K562 (cell line): ENCODE measurements at regions not wholly inside any gene's neighbourhood (a gene's known extent, or its start where the extent isn't known, plus 50 kb on each side); places are given as distances from the start of the nearest gene placed in this dataset.

Source experiments
- ADNP ChIP-seq: fragments of 200-800 bp; sonication (Bioruptor generic); IDR thresholded peaks from 2 replicates; pipeline ENCODE4 v1.6.1; 2016; ENCODE audit warnings: missing genetic modification characterization, missing compliant biosample characterization
- CBFA2T3 ChIP-seq: fragments of 450-650 bp; IDR thresholded peaks from 2 replicates; pipeline ENCODE4 v1.6.1; 2017
- CC2D1A ChIP-seq: fragments of 450-650 bp; IDR thresholded peaks from 2 replicates; pipeline ENCODE4 v1.6.1; 2017; ENCODE audit warnings: mild to moderate bottlenecking
- CCNT2 ChIP-seq: IDR thresholded peaks from 2 replicates; pipeline ENCODE4 v1.6.1; 2011; ENCODE audit warnings: borderline replicate concordance, low read depth, mild to moderate bottlenecking, moderate library complexity, mixed read lengths, low read length; ENCODE audit not compliant: insufficient read length; ENCODE audit errors: extremely low read depth
- CREM ChIP-seq: IDR thresholded peaks from 2 replicates; pipeline ENCODE4 v1.6.1; 2014; ENCODE audit warnings: antibody characterized with exemption, low read depth
- FOSL1 ChIP-seq: fragments of 200-800 bp; sonication (Bioruptor generic); conservative IDR thresholded peaks from 2 replicates; pipeline ENCODE4 v1.6.1; 2016; ENCODE audit warnings: missing genetic modification characterization, missing compliant biosample characterization
- GATA2 ChIP-seq: sonication (generic); formaldehyde crosslinking; IDR thresholded peaks from 2 replicates; pipeline ENCODE4 v1.4.0; 2020; ENCODE audit warnings: mild to moderate bottlenecking, missing genetic modification reagents
- HDAC3 ChIP-seq: fragments of 450-650 bp; IDR thresholded peaks from 2 replicates; pipeline ENCODE4 v1.6.1; 2018; ENCODE audit warnings: borderline replicate concordance, mild to moderate bottlenecking, moderate library complexity; ENCODE audit not compliant: partially characterized antibody
- KDM1A ChIP-seq, 2 experiments: fragments of 450-650 bp; IDR thresholded peaks; 2 replicates each; pipeline ENCODE4 v1.6.1; 2016; ENCODE audit warnings: mild to moderate bottlenecking in 2 of 2
- KDM2B ChIP-seq: fragments of 250-450 bp; sonication (Bioruptor Pico); IDR thresholded peaks from 2 replicates; pipeline ENCODE4 v1.8.0; 2021; ENCODE audit warnings: mild to moderate bottlenecking, moderate library complexity
- LEF1 ChIP-seq: fragments of 450-650 bp; IDR thresholded peaks from 2 replicates; pipeline ENCODE4 v1.6.1; 2016; ENCODE audit warnings: mild to moderate bottlenecking
- MTA2 ChIP-seq: fragments of 450-650 bp; IDR thresholded peaks from 2 replicates; pipeline ENCODE4 v1.6.1; 2016; ENCODE audit warnings: low read depth
- NR4A1 ChIP-seq, 2 experiments: fragments of 250-450 bp in 1 of 2; fragments of 450-650 bp in 1 of 2; sonication (Bioruptor Pico) in 1 of 2; IDR thresholded peaks; 2 replicates each; pipeline versions ENCODE4 v1.4.0 to v1.6.1; 2016 to 2020; ENCODE audit warnings: mild to moderate bottlenecking in 2 of 2, missing compliant biosample characterization in 1 of 2, missing genetic modification characterization in 1 of 2, moderate library complexity in 1 of 2
- RUNX1 ChIP-seq: sonication (generic); IDR thresholded peaks from 2 replicates; pipeline ENCODE4 v1.6.1; 2016; ENCODE audit warnings: antibody characterized with exemption, low read depth
- SMARCA4 ChIP-seq: fragments of 450-650 bp; IDR thresholded peaks from 2 replicates; pipeline ENCODE4 v1.6.1; 2016
- SPI1 ChIP-seq: IDR thresholded peaks from 2 replicates; pipeline ENCODE4 v1.6.1; 2011; ENCODE audit warnings: low read depth, low read length, control low read depth, borderline replicate concordance
- STAT5B ChIP-seq: fragments of 250-450 bp; sonication (Bioruptor Pico); IDR thresholded peaks from 2 replicates; pipeline ENCODE4 v1.8.0; 2021; ENCODE audit warnings: mild to moderate bottlenecking, inconsistent platforms
- TRIM24 ChIP-seq, 2 experiments: fragments of 450-650 bp; IDR thresholded peaks; 2 replicates each; pipeline ENCODE4 v1.6.1; 2016
- ZNF165 ChIP-seq: fragments of 250-450 bp; sonication (Bioruptor Pico); IDR thresholded peaks from 2 replicates; pipeline ENCODE4 v1.4.0; 2020; ENCODE audit warnings: borderline replicate concordance
- ZNF3 ChIP-seq: fragments of 250-450 bp; sonication (Bioruptor Pico); IDR thresholded peaks from 2 replicates; pipeline ENCODE4 v1.5.0; 2021; ENCODE audit warnings: mild to moderate bottlenecking, moderate library complexity
- ZNF354B ChIP-seq: fragments of 250-450 bp; sonication (Bioruptor Pico); IDR thresholded peaks from 2 replicates; pipeline ENCODE4 v1.4.0; 2020
- ZNF511 ChIP-seq: sonication (generic); formaldehyde crosslinking; IDR thresholded peaks from 2 replicates; pipeline ENCODE4 v1.8.0; 2022; ENCODE audit warnings: mild to moderate bottlenecking, missing genetic modification reagents
- TF ChIP-seq, protein P1 (sequence below): fragments of 450-650 bp; IDR thresholded peaks from 2 replicates; pipeline ENCODE4 v1.6.1; 2016; ENCODE audit warnings: low read depth, mild to moderate bottlenecking, moderate library complexity
- TF ChIP-seq, protein P2 (sequence below), 2 experiments: IDR thresholded peaks in 1 of 2; conservative IDR thresholded peaks in 1 of 2; 2 replicates each; pipeline ENCODE4 v1.6.1; 2016; ENCODE audit warnings: low read depth in 2 of 2, mild to moderate bottlenecking in 1 of 2, missing compliant biosample characterization in 1 of 2, missing genetic modification characterization in 1 of 2, moderate library complexity in 1 of 2

DNA sequence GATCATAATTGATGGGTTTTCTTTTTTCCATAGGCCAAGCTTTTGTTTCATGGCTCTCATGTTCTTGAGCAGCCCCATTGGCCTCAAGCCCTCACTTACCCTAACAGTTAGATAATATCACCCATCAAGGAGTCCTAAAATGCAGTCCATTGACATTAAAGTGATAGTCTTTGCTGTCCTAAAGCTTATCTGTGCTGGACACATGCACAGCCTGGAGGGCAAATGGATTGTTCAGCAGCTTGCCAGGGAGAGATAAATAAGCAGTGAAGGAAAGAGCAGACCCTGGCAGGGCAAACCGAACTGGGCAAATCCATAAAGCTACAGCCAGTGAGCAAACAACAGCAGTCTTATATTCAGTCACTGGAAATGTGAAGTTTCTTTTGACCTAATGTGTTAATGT, 199.6 kb upstream of the MID1 start (continued):
- TF ChIP-seq TRIM24 (IDR thresholded peaks at IDR 0.05) (peak in 1 of 2 experiments; percentile 68; a peak in 1 of 4 replicates), NR4A1 (CRISPR knock-in tag; IDR thresholded peaks at IDR 0.05) (no peak), NR4A1 (tag; IDR thresholded peaks at IDR 0.05) (peak; percentile 61; the same call in 1 of the 2 replicates), ZNF511 (CRISPR knock-in tag) (no peak), SMARCA4 (peak; percentile 95), FOSL1 (tag) (peak; percentile 70), CC2D1A (peak; percentile 56; the same call in 1 of the 2 replicates), STAT5B (CRISPR knock-in tag) (no peak), LEF1 (0 out of 2 replicates have a peak, but pooled peaks have one; percentile 36), RUNX1 (no peak), CREM (0 out of 2 replicates have a peak, but pooled peaks have one; percentile 12), ZNF3 (no peak), KDM1A (IDR thresholded peaks at IDR 0.05) (peak; percentile 65 to 80), SPI1 (no peak), CBFA2T3 (peak; percentile 95), KDM2B (CRISPR knock-in tag) (no peak), ZNF354B (CRISPR knock-in tag) (no peak), GATA2 (CRISPR knock-in tag) (peak; percentile 65; the same call in 1 of the 2 replicates), HDAC3 (peak; percentile 51), CCNT2 (peak; percentile 81), ADNP (tag) (0 out of 2 replicates have a peak, but pooled peaks have one; percentile 19), ZNF165 (CRISPR knock-in tag) (no peak), MTA2 (peak; percentile 94)
- TF ChIP-seq, protein P1, sequence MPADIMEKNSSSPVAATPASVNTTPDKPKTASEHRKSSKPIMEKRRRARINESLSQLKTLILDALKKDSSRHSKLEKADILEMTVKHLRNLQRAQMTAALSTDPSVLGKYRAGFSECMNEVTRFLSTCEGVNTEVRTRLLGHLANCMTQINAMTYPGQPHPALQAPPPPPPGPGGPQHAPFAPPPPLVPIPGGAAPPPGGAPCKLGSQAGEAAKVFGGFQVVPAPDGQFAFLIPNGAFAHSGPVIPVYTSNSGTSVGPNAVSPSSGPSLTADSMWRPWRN, result 0 out of 2 replicates have a peak, but pooled peaks have one; percentile 42
- TF ChIP-seq, protein P2, sequence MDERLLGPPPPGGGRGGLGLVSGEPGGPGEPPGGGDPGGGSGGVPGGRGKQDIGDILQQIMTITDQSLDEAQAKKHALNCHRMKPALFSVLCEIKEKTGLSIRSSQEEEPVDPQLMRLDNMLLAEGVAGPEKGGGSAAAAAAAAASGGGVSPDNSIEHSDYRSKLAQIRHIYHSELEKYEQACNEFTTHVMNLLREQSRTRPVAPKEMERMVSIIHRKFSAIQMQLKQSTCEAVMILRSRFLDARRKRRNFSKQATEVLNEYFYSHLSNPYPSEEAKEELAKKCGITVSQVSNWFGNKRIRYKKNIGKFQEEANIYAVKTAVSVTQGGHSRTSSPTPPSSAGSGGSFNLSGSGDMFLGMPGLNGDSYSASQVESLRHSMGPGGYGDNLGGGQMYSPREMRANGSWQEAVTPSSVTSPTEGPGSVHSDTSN (CRISPR knock-in tag; IDR thresholded peaks at IDR 0.05; ENCODE audit: low read depth), result no peak
- TF ChIP-seq, protein P2 (tag; conservative IDR thresholded peaks at IDR 0.05; ENCODE audit: low read depth), result peak; percentile 68
